Fibroblast of pulmonary artery (primary cell): ENCODE measurements at regions not wholly inside any gene's neighbourhood (a gene's known extent, or its start where the extent isn't known, plus 50 kb on each side); places are given as distances from the start of the nearest gene placed in this dataset.
"Not testable (repeated sequence)": the region's sequence is repeated elsewhere in the genome, so short reads cannot be mapped to it uniquely, and the experiment has no call there.

Source experiments
- DNase-seq: peaks from one replicate; pipeline ENCODE4 v3.0.0-alpha.2; 2010; ENCODE audit warnings: low read depth
- H3K4me3 ChIP-seq: replicated peaks from 2 replicates; pipeline ENCODE4 v1.5.1; 2011; ENCODE audit warnings: low read depth, mild to moderate bottlenecking, control low read depth, low read length, moderate library complexity
- TF ChIP-seq, protein P1 (sequence below): IDR thresholded peaks from 2 replicates; pipeline ENCODE4 v1.5.1; 2011; ENCODE audit warnings: mild to moderate bottlenecking, control low read depth, low read length, inconsistent platforms; ENCODE audit errors: missing control alignments

- no peak overlapping the region for H3K4me3 ChIP-seq
- DNase-seq, result no peak
- TF ChIP-seq, protein P1, sequence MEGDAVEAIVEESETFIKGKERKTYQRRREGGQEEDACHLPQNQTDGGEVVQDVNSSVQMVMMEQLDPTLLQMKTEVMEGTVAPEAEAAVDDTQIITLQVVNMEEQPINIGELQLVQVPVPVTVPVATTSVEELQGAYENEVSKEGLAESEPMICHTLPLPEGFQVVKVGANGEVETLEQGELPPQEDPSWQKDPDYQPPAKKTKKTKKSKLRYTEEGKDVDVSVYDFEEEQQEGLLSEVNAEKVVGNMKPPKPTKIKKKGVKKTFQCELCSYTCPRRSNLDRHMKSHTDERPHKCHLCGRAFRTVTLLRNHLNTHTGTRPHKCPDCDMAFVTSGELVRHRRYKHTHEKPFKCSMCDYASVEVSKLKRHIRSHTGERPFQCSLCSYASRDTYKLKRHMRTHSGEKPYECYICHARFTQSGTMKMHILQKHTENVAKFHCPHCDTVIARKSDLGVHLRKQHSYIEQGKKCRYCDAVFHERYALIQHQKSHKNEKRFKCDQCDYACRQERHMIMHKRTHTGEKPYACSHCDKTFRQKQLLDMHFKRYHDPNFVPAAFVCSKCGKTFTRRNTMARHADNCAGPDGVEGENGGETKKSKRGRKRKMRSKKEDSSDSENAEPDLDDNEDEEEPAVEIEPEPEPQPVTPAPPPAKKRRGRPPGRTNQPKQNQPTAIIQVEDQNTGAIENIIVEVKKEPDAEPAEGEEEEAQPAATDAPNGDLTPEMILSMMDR, result no peak
Measured at GRCh38 chr3:166279636-166280035, 442.4 kb upstream of the BCHE start.

GRCh38 chr3:166275024-166275390 lies 437.8 kb upstream of the BCHE start:
- TF ChIP-seq, protein P1, result no peak
- no peak for DNase-seq
- no peak overlapping the region for H3K4me3 ChIP-seq

GRCh38 chr3:166274351-166275023 lies 437.3 kb upstream of the BCHE start:
- DNase-seq, result peak; percentile 17
- TF ChIP-seq, protein P1, result no peak
- no peak overlapping the region for H3K4me3 ChIP-seq

DNA sequence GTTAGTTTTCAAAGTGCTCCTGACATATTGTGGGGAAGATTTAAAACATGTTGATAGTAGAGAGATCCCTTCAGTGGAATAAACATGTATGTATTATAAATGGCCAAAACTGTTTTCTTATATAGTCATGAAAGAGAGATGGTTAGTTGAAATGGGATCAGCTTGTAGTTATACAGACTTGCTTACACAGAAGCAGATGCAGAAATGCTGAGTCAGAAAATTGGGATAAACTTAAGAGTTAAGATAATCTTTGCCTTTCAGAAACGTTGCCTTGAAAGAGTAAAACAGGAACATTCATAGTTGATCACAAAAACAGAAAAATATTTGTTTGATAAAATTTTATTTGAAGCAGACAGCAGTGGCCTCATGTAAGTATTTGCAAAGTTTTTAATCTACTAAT lies 433.2 kb upstream of the BCHE start:
- H3K4me3 ChIP-seq, result no peak overlapping the region
- TF ChIP-seq, protein P1, result no peak
- no peak for DNase-seq

GRCh38 chr3:166265153-166265552 lies 427.9 kb upstream of the BCHE start:
- no peak for DNase-seq
- H3K4me3 ChIP-seq, result no peak overlapping the region
- TF ChIP-seq, protein P1, result no peak

DNA sequence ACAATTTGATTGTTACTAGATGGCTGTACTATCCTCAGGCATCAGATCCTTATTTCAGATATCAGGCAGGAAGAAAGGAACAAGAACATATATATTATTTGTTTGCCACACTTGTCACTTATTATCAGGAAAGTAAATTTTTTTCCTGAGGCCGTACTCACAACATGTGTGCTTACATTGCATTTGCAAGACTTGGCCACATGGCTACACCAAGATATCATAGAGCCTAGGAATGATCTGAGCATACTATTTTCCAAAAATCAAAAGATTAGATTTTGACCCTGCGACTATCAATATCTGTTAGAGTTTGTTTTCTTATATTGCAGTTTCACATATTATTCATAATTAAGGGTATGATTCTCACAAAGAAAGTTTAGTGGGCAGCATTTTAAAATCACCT lies 426.2 kb upstream of the BCHE start:
- no peak for DNase-seq
- H3K4me3 ChIP-seq, result no peak overlapping the region
- TF ChIP-seq, protein P1, result peak; percentile 19

DNA sequence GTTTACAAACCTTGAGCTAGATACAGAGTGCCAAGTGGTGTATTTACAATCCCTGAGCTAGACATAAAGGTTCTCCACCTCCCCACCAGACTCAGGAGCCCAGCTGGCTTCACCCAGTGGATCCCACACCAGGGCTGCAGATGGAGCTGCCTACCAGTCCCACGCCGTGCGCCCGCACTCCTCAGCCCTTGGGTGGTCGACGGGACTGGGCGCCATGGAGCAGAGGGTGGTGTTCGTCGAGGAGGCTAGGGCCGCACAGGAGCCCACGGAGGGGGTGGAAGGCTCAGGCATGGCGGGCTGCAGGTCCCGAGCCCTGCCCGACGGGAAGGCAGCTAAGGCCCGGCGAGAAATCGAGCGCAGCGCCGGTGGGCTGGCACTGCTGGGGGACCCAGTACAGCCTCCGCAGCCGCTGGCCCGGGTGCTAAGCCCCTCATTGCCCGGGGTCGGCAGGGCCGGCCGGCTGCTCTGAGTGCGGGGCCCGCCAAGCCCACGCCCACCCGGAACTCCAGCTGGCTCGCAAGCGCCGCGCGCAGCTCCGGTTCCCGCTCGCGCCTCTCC lies 421.1 kb upstream of the BCHE start:
- not testable (repeated sequence) for H3K4me3 ChIP-seq, DNase-seq
